Fibroblast of the conjunctiva (primary cell): ENCODE measurements at regions not wholly inside any gene's neighbourhood (a gene's known extent, or its start where the extent isn't known, plus 50 kb on each side); places are given as distances from the start of the nearest gene placed in this dataset.

Experiments
- DNase-seq: peaks from one replicate; pipeline ENCODE4 v3.0.0-alpha.2; 2010; ENCODE audit warnings: low read depth

DNA sequence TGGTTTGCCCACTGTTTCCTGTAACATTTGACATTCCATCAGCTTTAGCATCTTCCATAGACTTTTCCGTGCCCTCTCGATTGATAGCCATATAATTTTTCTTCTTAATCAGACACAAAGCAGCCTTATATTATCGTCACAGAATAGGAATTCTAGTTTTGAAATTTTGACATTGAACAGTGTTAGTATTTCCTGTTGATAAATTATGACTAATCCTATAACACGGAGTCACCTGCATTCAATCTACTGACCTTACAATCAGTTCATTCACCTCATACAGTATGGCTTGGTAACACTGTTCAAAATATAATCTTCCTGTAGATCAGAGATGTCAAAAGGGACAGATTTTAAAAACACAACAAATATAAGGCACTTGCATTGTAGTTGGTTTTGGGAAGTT lies 423.7 kb downstream of the C3orf38 start:
- DNase-seq, result no peak

DNA sequence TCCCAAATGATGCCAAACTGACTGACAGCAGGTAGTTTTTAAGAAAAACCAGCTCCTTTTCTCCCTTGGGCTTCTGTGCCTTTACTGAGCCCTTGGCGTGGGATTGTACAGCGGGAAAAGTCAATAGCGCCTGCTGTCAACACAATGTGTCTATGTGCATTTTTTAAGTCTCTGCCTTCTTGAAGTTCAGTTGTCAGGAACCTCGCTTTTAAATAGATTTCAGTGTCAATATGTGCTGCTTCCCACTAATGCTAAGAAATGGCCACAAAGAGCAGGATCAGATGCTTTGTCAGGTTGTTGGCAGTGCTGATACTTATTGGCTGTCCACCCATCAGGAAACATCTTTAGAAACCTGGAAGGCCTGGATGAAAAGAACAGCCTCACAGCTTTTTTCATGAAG lies 424.4 kb downstream of the C3orf38 start:
- DNase-seq, result no peak

DNA sequence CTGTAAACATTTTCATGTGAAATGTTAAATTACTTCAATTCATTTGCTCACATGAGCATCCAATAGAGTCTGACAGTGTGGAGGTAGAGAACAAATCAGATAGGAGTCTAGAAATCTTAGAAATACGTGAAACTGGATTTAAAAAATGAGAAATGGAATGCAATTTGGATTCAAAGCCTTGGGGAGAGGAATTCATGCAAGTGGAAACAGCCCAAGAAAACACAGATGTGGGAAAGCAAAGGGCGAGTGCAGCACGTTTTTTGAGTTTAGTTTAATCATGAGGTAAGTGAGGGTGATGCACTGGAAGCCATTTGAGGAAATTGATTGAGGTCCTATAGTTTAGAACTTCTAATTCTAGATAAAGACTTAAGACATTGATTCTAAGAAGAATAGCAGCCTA lies 434.7 kb downstream of the C3orf38 start:
- DNase-seq, result no peak

DNA sequence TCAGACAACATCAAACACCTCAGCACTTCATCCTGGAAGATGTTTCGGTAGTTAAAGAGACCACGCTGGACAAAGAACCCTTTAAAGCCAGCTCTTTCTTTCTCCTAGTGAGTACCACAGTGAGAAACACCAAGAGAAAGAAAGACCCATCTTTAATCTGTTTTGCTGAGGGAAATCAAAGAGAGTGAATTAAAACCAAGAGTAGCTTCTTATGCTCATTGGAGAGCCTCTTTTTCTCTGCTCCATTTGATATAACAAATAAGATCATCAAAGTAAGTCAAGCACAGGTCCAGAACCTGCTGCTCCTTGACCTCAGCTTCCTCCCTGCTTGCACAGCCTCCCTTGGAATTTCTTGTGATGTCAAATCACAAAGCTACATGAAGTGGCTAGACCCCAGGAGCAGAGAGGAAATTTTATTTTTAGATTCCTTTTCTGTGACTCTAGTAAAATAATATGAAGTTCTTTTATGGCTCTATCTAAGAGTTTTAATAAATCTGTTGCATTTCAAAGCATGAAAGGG lies 436.4 kb downstream of the C3orf38 start:
- no peak for DNase-seq

DNA sequence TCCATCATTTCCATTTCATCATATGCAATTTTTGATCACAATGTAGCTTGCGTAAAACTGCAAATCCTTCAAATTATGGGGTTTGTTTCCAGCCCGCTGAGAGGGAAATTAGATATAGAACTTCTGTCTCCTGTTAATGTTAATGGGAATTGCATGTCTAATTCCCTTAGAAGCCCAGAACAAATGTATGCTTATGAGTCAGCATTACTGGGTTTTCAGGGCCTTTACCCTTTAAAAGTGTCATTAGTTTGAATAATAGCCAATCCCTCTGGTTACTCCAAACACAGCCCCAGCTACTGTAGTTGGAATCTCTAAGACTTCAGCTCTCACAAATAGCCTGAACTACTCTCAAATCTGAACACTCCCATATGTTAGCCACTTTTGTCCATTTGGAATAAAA lies 439.4 kb downstream of the C3orf38 start:
- no peak for DNase-seq

DNA sequence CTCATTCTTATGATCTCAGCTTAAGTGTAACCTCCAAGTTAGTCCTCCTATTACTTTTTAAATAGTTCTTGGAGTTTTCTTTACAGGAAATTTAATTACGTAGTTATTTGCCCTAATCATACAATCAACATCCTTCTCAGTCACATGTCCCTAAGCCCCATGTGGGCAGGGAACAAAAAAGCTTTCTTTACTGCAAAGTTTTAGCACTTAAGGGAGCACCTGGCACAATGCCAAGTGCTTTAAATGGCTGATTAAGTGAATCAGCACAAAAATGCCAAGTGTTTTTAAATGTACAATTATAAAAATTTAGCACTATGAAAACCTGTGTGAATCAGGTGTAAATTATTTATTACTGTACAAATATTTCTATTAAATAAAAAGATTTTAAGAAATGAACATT lies 445.3 kb downstream of the C3orf38 start:
- DNase-seq, result no peak

DNA sequence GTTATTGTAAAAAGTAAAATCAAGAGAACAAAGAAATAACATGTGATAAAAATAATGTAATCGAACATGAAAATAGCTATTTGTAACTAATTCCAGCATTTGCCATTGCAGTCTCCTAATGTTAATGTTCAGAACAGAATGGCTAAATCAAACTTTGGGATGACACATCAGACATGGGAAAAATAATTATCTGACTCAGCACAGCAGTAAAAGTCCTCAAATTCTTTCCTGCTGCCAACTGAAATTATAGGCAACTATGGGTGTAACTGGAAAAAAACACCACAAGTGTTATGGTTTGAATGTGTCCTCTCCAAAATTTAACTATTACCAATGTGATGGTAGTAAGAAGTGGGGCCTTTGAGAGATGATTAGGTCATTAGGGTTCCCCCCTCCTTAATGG lies 446.7 kb downstream of the C3orf38 start:
- no peak for DNase-seq

DNA sequence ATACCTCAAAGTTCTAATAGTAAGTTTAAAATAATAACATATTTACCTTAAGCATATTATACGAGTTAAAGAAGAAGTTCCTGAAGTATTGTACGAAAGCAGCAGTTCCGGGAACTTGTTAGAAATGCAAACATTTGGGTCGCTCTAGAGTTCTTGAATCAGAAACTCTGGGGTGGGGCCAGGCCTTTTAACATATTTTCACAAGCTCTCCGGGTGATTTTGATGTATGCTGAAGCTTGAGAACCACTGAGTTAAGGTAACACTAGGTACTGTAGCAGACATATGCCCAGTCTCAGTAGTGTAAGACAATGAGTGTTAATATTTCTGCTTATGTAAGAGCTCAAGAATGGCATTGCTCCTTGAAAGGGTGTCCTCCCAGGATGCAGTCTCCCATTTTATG lies 461.1 kb downstream of the C3orf38 start:
- no peak for DNase-seq

DNA sequence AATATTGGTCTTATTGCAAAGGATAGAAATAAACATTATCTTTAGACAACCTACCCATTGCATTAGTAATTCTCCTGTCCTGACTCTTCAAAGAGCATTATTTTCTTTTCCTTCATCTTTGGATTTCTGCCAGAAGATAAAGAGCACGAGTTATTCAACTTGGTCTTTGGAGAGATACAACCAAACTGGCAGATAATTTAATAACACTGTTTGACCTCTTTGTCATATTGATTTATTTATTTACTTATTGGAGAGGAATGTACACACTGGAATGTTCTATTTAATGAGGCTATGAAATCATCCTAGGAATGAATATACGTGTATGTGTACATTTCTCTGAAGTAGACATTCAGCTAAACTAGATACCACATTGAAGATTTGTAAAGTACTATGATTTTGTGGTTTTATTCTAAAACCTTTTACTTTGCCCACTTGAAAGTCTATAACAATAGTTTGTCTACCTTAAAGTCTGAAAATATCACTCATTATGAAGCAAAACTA lies 462.1 kb downstream of the C3orf38 start:
- no peak for DNase-seq

DNA sequence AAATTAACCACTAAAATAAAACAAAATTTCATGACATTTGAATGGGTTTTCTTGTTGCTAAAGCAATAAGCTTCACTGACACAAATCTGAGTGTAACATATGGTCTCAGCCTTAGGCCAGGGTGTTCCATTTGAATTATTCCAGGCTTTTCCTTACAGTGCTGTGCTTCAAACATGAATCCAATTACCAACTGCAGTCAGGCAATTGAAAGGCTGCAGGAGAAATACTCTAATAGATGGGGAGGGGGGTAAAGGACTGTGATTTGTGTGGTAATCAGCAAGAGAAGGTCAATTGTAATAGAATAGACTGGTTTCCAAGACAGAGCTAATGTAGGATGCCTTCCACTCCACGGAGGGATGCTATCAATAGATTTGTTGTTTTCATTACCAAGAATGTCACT lies 466.7 kb downstream of the C3orf38 start:
- DNase-seq, result no peak

DNA sequence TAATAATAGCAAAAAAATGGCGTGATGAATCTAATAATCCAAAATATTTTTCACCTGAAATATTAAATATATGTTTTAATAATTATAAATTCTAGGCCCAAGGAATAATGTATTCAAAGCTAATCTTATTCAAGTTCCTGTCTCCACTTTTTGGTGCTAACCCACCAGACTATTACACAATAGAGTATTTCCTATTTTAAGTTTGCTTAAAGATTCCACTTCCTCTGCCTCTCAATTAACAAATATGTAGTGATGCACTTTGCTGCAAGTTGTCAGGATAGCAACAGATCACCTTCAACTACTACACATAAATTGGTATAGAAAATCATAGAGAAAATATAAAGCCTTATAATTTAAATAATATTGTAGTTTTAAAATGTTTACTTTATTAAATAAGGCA lies 467.5 kb downstream of the C3orf38 start:
- DNase-seq, result no peak

DNA sequence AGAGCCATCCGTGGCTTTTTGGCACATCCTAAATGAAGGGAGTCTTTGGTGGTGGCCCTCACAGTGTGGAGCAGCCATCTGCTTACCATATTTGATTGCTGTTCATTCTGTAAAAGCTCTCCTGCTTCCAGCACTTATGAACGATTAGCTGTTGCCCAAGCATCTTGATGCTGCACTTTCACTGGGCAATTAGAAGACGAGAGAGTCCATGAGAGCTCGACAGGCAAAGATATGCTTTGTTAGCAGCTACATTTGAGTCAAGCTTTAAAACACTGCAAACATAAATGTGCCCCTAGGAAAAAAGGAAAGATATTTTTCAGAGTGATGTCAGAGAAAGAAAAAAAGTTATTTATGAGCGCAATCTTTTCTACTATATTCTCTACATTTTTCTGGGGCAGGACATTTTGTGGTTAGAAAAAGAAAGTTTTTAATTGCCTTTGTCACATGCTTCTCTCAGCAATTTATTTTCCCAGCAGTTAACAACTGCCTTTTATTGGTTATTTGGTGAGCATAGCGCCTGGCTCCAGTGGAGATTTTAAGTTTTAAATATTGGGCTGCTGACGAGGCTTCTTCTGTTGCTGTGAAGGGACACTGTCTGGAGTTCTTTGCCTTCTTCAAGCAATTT lies 468.4 kb downstream of the C3orf38 start:
- DNase-seq, result no peak

DNA sequence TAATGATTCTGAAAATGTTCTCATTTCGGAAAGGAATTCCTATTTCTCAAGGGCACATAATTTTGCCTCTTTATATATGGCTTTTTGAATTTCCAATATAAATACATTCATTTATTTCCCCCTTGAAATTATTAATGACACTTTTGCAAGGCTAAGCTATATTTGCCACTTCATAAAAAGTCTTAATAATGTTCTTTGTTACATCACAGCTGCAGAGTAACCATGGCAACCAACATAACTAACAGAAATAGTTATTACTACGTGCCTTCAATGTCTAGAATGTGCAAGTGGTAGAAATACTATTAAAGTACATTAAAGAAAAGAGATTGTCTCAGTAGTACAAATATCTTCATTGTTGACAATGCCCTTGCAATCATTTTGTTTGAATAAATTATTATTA lies 471.8 kb downstream of the C3orf38 start:
- no peak for DNase-seq

DNA sequence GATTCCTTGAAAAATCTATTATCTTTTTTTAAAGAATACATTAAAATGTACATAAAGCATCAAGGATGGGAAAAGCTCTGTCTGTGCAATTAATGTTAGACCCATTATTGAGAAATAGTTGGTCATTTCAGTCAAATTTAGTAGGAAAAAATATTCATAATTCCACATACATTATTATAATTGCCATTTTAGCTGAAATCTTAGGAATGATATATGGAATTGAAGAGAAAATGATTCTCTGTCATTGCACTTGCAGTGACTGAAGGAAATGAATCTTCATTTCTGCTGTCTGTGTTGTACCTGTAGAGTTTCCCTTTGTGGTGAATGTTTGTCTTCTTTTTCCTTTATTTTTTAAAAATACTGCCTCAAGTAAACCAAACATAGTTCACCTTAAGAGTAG lies 473.9 kb downstream of the C3orf38 start:
- DNase-seq, result no peak

DNA sequence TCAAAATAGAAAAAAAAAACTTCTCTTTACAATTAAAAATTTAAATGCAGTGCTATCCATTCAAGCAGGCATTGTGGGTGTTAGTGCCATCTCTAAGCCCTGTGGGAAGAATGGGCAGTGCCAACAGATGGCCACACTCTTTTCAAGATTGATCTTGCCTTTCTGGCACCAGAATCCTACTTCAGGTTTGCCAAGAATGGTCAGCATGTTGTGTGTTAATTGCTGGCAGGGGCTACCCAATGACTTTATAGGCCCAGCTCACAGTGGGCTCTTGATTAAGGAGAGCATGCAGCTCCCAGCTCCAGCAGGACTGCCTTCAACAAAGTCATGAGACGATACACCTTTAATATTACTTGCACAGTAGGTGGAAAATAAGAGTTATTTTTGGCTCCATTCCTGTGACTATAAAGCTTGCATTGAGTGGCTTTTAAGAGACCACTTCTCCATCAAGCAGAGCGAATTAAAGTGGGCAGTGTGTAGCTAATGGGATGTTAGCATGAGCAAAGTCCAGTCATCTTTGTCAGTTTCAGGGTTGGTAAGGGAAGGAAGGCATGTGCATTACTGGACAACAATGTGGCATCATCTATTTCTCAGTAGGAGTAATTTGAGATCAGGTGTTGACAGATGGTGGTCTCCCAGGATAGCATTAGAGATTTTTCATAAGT lies 476.8 kb downstream of the C3orf38 start:
- no peak for DNase-seq

DNA sequence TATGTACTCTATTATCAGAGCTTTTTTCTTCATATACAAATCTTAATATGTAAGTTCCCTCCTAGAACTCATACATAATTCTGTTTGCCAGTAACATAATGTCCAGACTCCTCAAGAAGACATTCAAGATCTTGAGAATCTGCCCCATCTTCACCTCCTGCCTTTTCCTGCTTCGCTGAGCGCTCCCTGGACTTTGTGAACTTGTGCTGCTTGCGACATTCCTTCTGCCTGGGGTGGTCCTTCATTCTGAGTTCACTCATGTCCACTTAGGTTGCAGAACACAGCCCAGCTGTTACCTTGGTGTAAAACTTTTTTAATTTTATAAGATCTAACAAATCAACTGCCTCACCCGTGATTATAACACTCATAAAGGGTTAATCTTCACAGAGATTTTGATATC lies 478.5 kb upstream of the EPHA3 start:
- no peak for DNase-seq

DNA sequence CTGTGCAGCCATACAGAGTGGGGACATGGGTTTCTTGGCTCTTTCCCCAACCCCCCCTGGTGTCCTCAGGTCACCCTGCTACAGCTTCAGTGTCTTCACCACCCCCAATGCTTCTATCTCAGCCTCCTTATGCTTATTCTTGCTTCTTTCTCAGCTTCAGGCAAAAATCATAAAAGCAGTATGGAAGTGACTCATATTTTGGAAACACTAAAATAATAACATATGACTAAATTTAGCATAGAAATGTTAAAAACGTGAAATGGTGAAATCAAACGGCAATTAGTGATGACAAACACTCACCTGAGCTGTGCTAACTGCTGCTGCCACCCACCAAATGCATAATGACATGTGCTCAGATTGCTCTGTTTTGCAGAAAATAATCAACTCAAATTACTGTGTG lies 475.2 kb upstream of the EPHA3 start:
- DNase-seq, result no peak

DNA sequence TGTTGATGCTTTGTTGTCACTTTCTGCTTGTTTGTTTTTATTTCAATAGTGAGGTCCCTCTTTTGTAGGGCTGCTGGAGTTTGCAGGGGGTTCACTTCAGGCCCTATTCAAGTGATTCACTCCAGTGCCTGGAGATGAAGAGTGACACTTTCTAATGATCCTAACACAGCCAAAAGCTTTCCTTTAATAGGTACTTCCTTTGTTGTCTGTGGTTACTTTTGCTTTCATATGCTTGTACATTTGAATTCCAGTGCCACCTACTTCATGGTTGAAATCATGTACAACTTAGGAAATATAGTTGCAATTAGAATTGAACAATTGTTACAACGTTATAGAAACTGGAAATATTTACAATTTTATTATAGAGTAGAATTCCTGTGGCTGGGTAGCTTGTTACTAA lies 466.8 kb upstream of the EPHA3 start:
- DNase-seq, result no peak

DNA sequence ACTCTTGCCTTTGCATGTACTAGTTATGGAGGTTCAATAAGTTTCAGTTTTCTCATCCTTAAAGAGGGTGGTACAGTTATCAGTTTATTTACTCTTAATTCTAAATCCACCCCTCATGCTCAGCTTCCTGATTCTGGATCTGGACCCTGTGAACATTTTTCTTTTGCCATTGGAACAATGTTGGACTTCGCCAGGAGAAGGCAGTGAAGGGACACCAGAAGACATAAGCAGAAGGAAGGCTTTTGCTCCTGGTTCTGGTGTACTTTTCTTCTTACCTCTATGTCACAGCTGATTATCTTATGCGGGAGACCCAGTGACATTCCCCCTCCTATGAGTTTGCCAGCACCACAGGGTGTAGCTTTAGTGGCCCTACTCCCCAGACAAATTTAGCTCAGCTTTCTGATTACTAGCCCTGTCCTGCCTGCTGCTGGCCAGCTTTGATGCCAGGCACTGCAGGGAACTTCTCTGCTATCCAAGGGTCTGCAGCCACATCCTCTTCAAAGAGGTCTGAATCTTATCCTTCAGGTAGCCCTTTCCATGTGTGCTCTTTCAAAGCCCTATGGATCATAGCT lies 466.3 kb upstream of the EPHA3 start:
- no peak for DNase-seq

DNA sequence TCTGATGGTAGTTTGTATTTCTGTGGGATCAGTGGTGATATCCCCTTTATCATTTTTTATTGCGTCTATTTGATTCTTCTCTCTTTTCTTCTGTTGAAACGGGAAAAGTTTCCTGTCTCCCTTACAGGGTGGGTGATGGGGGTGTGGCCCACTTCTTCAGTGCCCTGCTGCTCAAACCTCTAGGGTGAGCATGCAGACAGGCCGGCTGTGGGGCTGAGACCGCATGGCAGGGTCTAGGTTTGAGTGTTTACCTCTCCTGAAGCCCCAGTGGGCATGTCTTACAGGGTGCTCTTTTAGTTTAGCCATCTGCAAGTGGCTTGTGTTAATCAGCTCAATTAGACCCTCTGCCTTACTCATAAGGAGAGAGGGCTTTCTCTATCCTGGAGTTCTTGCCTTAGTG lies 450.0 kb upstream of the EPHA3 start:
- no peak for DNase-seq

DNA sequence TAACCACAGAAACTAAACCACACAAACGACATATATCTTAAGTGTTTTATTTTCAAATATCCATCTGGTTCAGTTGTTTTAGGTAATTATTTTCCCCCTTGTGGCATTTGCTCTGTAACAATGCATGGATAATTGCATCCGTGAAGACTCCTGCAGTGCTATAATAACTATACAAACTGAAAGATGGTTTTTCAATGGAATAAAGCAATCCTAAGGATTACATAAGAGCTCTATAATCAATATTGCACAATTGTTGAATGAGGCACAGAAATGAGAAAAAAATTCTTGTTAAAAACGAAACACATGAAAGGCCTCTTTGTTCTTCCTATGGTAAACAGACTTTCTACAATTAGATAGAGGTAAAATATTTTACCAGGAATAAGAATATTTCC lies 446.0 kb upstream of the EPHA3 start:
- DNase-seq, result no peak

DNA sequence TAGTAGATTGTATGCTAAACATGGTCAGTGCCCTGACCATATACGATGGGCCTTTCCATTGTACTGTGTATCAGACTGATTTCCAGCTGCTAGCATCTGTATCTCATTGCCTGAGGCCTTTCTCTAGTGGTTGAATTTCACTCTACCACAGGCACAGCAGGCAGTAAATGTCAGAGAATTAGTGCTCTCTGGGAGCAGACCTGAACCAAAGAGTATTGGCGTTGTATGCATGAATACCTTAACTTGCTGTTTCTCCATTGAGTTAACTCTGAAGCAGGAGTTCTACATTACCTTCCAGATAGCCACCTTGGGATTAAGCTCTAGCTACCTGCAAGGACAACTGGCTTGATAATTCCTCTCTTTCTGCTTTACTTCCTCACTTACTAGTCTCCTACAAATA lies 439.2 kb upstream of the EPHA3 start:
- DNase-seq, result no peak

DNA sequence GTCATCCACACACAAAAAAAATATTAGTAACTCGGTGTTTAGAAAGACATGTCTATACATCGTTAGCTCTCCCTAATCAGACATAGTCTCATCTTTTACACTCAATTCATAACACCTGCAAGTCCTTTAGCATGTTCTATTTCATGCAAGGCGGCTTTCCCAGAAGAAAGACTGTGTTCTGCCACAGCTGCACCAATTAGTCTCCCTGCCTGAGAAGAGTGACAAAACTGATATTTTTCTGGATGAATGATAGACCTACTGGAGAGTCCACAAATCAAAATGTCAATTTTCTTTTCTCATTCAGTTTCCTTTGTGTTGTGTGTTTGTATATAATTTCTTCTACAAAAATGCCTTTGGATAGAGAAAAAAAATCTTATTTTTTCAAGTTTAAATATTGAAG lies 435.8 kb upstream of the EPHA3 start:
- no peak for DNase-seq

DNA sequence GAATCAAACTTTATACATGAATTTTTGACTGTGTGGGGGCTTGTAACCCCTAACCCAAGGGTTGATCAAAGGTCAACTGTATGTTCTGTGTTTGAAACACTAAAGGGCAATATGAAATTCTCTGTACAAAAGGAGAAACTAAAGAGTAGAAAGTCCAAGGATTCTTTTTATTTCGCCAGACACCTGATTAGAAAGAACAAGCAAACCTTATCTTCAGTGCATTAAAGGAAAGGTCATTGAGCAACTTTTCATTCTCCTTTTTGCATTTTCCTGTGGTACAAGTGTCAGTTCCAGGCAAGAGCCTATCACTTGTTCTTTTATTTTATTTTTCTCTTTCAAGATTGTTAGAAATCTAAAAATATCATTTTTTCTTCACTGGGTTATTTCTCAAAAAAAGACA lies 430.1 kb upstream of the EPHA3 start:
- DNase-seq, result no peak
